Kidney tubule cell (primary cell): ENCODE measurements at regions not wholly inside any gene's neighbourhood (a gene's known extent, or its start where the extent isn't known, plus 50 kb on each side); places are given as distances from the start of the nearest gene placed in this dataset.
A peak's percentile ranks its signal among the peaks of the same experiment; 100 is the strongest.

Source experiments
- DNase-seq: peaks from one replicate; pipeline ENCODE4 v3.0.0-alpha.2; 2018; ENCODE audit warnings: low spot score

DNA sequence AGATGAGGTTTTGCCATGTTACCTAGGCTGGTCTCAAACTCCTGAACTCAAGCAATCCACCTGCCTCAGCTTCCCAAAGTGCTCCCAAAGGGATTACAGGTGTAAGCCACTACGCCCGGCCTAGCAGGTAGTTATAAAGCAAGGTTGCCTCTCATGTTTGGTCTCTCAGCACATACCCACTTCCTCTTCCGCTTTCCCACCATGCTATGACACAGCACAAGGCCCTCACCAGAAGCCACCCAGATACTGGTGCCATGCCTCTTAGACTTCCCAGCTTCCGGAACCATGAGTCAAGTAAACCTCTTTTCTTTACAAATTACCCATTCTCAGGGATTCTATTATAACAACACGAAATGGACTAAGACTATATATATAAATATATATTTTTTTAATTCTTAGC, 143.6 kb downstream of the COPRS start:
- DNase-seq: no peak

- DNase-seq: no peak
Observed at GRCh38 chr17:31704483-31704882, 154.6 kb downstream of the COPRS start.

DNA sequence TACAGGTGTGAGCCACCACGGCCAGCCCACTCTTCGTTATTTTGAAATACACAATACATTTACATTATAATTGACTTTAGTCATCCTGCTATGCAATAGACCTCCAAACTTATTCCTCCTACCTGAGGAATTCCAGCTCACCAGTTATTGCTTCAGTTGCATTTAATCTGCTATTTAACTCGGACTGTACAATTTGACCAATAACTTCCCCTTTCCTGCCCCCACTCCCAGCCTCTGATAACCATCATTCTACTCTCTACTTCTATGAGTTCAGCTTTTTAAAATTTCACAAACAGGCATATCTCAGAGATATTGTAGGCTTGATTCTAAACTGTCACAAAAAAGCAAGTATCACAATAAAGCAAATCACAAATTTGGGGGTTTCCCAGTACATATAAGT, 157.0 kb downstream of the COPRS start:
- no peak for DNase-seq

DNA sequence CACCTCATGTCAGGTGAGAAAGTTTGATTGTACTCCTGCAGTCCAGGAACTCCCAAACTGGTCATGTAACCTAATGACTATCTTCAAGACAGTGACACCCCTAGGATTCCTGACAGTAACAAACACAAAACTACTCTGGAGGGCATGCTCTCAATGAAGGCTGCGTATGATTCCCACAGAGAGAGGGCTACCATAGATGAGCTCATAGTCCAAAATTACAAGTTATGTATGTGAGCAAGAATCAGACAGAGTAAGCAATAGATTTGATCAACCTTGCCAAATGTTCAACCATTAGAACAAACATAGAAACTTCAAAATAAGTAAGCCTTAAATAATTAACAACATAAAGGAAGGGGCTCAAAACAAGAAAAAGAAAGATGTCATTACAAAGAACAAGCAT, 158.1 kb downstream of the COPRS start:
- DNase-seq: no peak

GRCh38 chr17:31699886-31700285, 159.2 kb downstream of the COPRS start:
- DNase-seq: no peak

DNA sequence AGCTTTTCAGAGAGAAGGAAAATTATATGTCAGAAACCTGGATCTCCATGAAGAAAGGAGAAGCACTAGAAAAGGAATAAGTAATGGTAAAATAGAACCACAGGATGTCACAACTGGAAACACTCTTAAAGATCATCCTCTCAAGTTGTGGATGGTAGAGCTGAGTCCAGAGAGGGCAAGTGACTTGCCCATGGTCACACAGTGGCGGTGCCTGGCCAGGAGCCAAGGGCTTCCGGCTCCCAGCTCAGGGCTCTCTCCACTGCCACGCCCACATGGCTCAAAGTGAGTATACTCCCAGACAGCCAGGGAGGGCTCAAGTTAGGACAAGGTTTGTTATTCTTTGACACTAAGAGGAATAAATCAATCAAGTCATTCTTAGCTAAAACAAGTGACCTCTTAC, 159.8 kb downstream of the COPRS start:
- peak; percentile 10 for DNase-seq

GRCh38 chr17:31698751-31699150, 160.3 kb downstream of the COPRS start:
- no peak for DNase-seq

GRCh38 chr17:31697838-31698237, 161.2 kb downstream of the COPRS start:
- no peak for DNase-seq

- DNase-seq: no peak
Observed at GRCh38 chr17:31696703-31697325, 162.2 kb downstream of the COPRS start.

DNA sequence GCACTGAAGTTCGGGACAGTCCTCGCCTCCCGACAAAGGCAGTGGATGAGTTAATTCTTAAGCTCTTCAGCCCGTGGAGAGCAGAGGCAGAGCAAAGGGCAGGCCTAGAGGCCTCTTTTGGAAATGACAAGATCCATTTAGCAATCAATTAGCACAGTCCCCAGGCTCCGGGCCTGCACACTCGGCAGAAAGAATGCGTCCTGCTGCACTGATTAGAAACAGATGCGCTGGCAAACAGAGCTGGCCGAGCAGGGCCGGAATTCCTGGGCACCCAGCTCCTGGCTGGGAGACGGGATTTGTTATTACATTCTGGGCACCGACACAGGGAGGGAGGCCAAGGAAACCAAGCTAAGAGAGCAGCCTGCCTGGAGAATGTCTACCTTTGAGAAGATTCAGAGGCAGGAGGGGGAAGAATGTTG, 162.9 kb downstream of the COPRS start:
- peak; percentile 45 for DNase-seq

GRCh38 chr17:31695456-31696090, 163.5 kb downstream of the COPRS start:
- no peak for DNase-seq

- DNase-seq: no peak
Observed at GRCh38 chr17:31693433-31694220, 165.4 kb downstream of the COPRS start.

DNA sequence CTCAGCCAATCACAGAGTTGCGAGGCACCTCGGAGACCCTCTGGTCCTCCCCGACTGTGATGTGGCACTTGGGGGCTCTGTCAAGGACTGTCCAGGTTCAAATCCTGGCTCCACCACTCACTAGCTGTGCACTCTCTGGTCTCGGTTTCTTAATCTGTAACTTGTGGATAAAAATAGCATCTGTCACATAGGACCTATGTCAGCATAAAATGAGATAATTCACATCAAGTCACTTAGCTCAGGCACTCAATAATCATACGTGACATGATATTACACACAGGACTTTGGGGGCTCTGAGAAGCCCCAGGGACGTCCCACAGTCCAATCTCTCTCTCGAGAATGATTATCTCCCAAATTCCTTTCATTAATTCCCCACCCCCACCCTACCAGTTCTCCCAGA, 166.4 kb downstream of the COPRS start:
- DNase-seq: no peak

- no peak for DNase-seq
Observed at GRCh38 chr17:31692027-31692426, 167.0 kb downstream of the COPRS start.

GRCh38 chr17:31691251-31691905, 167.7 kb downstream of the COPRS start:
- no peak for DNase-seq

DNA sequence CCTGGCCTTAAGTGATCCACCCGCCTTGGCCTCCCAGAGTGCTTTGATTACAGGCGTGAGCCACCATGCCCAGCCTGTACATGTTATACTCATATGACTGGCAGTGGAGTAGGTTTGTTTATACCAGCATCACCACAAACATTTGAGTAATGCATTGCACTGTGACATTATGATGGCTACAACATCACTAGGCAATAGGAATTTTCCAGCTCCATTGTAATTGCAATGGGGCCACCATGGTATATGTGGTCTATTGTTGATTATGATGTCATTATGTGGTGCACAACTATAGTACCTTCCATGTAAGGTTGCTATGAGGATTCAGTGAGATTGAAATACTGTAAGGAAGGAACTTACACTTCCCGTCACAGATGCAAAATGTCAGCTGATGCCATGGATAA, 168.9 kb downstream of the COPRS start:
- no peak for DNase-seq

- DNase-seq: peak; percentile 71
Observed at GRCh38 chr17:31688701-31689100, 170.3 kb downstream of the COPRS start.

DNA sequence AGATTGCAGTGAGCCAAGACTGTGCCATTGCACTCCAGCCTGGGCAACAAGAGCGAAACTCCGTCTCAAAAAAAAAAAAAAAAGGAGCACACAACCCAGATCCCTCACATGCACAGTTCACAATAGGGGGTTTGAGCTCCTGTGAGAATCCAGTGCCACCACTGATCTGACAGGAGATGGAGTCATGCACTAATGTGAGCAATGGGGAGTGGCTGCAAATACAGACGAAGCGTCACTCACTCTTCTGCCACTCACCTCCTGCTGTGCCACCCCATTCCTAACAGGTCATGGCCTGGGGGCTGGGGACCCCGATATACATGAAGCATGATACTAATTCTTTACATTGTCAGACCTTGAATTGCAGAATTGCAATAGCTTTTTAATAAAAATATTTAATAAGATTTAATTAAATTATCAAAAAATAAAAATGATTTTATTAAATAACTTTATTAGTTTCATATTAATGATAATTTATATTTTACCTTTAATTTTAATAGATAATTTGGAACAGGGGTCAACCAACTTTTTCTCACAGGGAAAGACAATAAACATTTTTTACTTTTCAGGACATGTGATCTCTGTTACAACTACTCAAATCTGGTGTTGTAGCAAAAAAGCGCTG, 171.4 kb downstream of the COPRS start:
- peak; percentile 23 for DNase-seq

DNA sequence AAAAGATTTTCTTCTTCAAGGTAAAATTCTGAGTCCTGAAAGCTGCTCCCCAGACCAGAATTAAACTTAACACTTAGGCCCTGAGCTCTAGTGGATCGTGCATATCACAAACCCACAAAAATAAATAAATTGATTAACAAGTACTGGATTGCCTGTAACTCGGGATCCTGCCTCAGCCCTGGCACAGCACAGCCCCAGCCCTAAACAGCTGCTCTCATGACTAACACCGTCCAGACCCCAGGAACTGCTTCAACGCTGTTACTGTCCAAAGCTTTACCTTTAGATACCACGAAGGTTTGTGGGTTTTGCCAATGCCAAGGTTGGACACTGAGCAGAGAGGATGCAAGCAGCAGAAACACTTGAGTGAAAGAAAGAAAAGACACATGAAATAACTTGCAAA, 172.5 kb downstream of the COPRS start:
- no peak for DNase-seq

GRCh38 chr17:31684901-31685300, 174.1 kb downstream of the COPRS start:
- no peak for DNase-seq

DNA sequence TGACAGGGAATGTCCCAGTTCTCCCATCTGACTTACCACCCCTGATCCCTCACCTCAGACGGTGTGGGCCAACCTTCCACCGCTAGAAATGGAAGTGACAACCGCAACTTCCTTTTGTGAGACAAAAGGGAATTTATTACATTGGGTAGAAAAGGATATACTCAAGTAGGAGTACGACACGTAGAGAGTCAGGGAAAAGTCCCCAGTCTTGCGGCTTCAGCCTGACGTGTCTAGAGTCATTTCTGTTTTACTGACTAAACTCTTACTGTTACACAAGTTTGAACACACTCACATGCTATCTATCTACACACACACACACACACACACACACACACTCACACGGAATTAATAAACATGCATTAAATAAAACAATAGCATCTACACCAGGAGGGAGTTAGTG, 178.9 kb downstream of the COPRS start:
- no peak for DNase-seq

GRCh38 chr17:31679667-31680066, 179.4 kb downstream of the COPRS start:
- no peak for DNase-seq
